ENCODE measurements at regions not wholly inside any gene's neighbourhood (a gene's known extent, or its start where the extent isn't known, plus 50 kb on each side); places are given as distances from the start of the nearest gene placed in this dataset.

DNA sequence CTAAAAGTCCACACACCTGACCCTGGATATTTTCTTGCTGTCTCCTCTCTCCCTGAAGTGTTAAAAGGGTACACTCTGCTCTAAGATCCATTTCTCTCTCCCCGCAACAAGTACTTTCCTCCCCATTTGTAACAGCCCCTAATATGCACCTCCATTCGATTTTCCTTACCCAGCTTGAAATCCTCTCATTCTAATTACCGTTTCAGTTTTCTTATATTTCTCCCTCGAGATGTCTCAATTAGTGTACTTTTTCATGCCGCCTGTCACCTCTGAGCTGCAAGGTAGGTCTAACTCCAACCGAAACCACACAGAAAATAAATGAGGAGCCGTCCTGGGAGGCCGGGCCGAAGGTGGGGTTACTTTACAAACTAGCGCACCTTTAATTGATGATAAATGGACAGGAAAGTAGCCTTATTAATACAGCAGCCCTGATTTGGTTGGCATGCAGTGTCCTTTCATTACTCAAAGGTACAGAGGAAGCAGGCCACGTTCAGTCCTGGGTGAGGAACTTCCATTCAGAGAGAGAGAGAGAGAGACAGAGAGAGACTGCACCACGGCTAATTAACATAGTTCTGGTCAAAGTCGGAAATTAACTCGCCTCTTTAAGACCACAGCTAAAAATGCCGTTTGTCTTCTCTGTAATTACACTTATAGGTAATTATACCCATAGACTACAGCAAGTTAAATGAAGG is 319.9 kb downstream of the ARRDC4 start:
- no peak for DNase-seq

DNA sequence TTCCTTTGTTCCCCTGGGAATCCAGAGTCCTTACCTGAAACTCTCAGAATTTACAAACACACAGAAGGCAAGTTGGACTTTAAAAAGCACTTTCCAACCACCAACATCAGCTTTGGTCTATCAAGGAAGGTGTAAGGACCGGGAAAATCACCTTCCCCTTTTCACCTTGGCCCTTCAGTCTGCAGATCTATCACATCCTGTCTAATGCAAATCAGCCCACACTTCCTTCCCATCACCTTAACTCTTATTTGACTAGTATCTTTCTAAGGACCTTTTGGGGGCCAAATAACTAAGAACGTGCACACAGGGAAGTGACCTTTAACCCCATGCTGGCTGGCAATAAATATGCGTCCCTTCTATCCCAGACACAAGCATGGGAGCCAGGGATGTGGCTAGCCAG is 320.6 kb downstream of the ARRDC4 start:
- DNase-seq, result no peak

DNA sequence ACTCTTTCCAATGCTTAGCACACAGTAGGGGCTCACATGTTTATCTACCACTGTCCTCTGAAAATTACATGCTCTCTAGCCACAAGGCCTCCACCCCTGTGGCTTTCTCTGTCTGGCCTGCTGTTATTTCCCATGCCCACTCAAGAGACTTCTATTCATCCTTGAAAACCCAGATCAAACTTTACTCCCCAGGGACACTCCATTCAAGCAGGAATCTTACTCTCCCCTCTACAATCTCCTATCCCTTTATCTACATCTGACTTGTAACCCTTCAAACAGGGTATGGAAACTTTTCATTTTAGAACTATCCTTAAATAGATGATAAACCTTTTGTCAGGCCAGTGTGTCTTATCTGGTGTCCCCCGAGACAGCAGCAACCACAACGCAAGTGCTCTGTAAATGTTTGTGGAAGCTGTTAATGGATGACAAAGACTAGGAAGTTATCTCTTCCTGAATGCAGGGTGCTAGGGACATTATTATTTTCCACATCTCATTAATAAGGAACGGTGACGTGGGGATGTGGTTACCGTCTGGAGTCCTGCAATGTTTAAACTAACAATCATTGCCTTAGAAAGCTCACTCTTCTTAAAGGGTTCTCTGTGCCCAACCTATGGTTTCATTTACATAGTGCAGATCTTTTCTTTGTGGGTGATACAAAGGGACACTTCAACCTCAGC is 322.3 kb downstream of the ARRDC4 start:
- no peak for DNase-seq

DNA sequence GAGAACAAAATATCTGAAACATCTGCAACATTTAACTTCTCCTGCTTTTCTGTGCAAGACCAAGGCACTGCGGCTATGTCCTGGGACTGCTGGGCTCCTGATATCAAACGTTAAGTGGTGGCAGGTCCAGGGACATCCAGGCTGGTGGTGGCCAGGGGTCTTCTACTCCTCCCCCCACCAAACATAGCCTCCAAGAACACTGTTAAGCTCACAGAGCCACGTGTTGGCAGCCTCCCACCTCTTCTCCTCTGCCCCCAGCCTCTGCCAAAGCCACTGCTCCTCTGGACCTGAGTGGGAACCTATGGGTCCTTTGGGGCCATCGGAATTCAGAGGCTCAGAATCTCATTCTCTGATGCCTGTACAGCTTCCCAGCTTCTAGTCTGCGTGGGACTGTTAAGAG is 325.7 kb downstream of the ARRDC4 start:
- DNase-seq, result no peak

DNA sequence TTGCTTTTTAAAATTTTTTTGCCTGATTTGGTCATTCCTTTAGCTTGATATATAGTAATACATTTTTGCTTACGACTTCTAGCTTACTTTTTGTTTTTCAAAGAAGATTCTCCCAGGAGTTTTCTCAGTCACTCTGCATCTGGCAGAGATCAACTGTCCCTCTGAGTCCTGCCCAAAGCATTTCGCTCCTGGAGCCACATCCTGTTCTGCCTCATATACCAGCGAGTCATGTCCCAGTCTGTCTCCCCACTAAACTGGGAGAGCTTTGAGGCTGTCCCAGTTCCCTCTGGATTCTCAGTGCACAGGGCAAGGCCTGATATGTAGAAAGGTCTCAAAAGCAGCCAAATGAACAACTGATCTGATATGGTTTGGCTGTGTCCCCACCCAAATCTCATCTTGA is 326.3 kb downstream of the ARRDC4 start:
- peak in 1 of 2 experiments; percentile 15 for DNase-seq

DNA sequence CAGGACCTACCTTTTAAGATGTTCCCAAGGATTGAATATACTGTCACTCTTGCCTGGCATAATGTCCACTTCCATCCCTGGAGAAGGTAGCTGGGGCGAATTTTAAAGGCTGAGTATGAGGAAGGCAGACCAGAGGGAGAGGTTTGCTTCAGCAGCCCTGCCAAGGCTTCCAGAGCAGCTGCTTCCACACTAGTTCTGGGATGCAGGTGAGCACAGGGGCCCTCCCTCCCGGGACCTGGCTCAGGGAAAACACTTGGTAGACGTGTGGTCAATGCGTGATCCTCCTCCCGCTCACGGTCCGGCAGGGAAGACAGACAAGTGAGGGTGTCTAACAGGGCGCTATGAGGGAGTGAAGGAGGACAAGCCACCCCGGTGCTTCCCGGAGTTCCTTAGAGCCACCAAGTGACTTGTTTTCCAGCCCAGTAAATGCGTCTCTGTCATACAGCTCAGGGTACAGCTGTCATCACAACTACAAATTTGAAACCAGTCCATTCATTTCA is 327.6 kb downstream of the ARRDC4 start:
- DNase-seq, result no peak

DNA sequence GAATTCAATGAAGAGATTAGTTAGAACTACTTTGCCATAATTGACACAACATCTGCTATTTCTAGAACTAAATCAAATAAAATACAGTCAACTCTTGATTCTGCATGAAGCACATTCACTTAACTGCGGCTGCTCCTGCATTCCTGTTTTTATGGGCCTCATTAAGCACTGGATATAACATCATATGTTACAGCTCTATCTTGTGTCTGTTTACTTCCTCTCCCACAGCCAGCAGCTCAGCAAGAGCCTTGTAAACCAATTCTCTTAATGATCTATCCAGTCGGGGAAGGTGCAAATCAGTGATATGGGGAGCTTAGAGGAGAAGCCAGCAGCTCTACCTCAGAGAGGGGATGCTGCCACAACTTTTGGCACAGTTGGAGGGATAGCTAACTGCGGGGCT is 329.2 kb downstream of the ARRDC4 start:
- no peak for DNase-seq

DNA sequence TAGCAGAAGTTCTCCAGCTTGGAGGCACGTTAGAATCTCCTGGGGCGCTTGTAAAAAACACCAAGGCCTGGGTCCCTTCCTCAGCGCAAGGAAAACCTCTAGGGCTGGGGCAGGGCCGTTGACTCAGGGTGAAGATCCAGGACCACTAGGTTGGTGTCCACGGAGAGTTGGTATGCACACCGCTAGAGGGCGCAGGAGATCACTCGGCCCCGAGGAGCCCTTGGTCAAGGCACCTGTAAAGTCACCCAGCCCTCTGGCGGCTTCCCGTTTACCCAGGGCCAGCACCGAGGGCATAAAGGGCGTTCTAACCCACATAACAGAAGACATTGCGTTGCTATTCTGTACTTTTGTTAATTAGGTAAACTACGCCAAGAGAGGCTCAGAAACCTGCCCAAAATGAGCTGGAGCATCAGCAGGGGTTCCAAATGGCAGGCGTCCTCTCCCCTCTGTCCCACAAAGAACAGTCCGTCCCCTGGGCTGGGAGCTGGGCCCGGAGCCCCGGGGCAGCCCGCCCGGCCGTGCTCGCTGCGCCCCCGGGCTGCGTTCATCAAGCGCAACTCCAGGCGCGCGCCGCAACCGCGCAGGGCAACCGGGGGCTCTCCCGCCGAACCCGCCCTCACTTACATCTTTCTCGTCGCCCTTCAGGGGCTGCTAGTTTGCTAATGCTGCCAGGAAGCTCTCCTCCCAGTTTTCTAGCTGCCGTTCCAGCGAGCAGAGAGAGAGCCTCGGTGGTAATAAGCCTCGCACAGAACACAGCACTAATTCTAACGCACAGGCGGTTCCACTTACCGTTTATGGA is 332.1 kb downstream of the ARRDC4 start:
- DNase-seq, result peak; percentile 7 to 58

DNA sequence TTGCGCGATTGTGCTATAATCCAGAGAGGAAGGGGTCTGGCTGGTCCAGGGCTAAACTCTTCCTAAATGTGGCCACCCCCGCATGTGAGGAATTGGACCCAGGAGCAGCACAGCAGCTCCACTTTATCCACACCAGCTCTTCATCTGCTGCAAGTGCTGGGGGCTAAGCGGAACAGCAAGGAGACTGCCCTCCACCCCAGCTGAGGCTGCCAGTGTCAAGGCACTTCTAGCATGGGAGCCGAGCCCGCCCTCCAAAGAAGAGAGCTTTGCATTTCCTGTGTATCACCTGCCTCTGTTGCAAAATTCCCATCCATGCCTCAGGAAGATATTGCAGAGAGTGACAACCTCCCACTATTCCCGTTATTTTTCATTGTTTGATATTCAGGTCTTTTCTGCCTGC is 333.6 kb downstream of the ARRDC4 start:
- no peak for DNase-seq

DNA sequence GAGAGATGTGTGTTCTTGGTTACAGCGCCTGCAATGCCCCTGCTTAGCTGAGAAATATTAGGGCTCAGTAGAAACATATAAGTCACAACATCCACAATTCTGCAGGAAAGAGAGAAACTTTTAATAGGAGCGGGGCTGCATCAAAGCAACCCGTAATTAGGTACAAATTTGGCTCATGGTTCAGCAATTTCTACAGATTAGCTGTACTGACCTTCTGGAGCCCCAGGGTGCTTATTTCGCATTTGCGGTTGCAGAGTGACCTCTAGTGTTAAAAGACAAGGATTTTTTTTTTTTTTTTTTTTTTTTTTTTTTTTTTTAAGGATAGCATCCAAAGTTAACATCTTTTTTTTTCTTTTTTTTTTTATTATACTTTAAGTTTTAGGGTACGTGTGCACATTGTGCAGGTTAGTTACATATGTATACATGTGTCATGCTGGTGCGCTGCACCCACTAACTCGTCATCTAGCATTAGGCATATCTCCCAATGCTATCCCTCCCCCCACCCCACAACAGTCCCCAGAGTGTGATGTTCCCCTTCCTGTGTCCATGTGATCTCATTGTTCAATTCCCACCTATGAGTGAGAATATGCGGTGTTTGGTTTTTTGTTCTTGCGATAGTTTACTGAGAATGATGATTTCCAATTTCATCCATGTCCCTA is 334.7 kb downstream of the ARRDC4 start:
- DNase-seq, result peak; percentile 13 to 62

DNA sequence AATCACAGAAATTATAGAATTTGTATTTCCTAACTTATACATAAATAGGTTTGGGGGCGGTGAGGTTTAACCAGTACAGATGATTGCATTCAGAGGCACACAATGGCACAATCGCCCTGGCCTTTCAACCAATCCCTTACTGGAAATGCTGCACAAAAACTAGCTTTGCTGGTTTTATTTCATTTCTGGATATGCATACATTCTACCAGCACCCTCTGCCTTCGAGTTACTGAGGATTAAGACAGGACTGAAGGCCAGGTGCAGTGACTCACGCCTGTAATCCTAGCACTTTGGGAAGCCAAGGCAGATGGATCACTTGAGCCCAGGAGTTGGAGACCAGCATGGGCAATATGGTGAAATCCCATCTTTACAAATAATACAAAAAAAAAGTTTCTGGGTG is 336.1 kb downstream of the ARRDC4 start:
- no peak for DNase-seq

DNA sequence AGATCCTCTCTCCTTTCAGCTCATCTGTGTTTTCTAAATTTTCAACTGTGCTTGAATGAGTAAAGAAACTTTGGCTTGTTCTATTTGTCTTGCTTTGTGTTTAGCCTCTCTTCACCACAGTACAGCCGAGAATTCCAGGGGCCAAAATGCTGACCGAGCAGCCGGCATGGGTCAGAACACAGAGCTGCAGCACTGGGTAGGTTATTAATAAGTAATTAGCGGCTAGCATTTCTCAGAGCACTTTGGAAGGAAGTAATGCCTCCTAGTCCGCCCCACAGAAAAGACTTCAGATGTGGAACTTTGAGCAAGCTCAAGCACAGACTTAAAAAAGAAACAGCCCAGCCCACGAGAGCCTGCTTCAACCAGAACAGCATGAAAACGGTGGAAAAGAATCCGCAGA is 343.9 kb downstream of the ARRDC4 start:
- DNase-seq, result no peak

DNA sequence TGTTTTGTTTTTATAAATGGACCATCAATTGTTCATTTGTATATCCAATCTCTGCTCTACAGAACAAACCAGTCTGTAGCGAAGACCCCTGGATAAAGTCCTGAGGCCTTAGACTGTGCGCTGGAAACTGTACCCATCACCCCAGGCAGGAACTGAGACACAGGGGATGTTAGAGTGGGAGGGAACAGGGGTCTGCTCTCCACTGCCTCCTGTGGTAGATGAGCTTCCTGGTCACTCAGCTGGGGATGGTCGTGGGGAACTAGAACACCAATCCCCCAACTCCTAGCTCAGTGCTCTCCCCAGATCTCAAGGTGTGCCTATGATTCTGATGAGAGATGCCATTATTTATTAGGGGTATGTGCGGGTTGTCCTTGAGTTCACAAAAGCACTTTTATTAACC is 340.2 kb upstream of the IGF1R start:
- DNase-seq, result no peak

DNA sequence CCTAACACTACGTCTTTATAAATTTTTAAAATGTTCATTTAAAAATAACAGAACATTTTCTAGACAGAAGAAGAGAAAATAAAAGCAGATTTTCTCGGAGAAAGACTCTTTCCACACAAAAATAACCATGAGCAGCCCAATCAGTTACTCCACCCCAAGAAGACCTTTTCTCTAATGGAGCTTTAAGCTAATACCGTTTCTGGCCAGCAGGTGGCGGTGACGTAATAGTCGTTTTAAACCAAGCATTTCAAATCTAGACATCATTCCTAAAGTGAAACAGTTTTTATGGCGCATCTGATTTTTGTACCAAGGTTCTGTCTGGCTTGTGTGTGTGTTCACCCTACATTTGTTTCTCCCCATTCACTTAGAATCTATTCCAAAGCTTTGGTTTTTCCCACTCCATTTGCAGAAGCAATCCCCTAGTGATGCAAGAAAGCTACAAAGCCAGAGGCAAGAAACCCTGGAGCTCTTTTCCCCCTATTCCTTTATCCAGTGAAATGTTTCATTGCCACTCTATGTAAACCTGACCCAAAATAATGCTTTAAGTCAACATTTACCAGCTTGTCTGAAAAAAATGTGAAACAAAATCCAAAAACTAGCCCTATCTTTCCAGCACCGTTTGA is 336.7 kb upstream of the IGF1R start:
- peak; percentile 13 to 78 for DNase-seq

DNA sequence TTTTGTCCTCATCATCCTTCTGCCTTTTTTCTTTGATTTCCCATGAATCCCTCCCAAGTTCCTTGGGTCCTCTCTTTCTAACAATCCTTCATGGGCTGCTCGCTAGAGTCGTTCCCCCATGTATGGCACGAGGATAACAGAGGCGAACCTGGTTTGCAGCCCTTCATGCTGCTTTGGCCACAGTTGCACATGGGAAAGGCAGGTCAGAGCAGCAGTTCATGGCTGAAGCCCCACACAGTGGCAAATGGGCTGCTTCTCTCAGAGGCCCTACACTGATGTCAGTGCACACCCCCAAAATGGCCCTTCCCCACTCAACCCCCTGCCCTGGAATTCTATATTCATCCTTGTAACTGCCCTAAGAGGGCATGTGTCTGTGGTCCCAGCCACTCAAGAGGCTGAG is 335.4 kb upstream of the IGF1R start:
- DNase-seq, result no peak

DNA sequence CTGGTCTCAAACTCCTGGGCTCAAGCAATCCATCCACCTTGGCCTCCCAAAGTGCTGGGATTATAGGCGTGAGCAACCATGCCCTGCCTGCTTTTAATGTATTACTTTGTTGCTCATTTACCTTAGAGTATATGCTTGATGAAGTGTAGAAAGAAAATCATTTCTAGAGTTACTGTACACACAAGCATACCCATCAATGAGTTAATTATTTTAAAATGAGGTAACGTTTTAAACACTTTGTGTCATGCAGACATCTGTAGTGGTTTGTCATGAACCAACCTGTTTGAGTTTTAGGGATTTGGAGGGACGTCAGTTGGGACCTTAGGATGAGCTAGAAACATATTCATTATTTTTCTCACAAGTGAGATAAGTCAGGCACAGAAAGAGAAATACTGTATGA is 332.4 kb upstream of the IGF1R start:
- no peak for DNase-seq

DNA sequence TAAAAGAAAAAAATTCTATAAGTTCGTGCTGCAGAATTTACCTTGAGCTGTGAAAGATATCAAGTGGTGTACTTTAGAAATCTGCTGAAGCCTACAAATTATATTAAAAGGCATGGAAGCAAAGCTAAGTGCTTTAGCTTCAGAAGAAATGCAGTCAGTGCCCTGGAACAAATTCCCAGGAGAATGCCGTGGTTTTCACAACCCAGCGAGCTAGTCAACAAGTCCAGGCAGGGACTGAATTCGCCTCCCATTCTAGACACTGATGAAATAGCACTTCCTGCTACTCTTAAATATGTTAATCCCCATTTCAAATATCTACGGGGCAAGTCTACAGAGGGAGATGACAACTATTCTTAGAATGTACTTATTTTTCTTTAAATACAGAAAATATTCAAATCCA is 326.4 kb upstream of the IGF1R start:
- no peak for DNase-seq

DNA sequence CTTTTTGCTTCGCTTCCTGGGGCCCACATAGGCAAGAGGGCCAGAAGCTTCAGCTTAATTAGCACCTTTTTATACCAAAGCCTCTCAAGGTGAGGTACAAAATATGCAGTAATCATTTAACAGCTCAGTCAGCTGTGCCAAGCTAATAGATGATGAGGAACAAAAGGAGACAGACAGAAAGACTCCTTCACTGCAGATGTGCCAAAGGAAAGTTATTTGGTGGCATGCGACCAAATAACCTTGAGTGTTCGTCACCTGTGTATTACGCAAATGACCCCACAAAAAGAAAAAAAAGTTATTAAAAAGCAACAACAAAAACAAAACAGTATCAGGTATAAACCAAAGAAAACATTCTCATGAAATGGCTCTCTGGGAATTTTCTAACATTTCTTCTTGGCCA is 325.8 kb upstream of the IGF1R start:
- DNase-seq, result no peak

DNA sequence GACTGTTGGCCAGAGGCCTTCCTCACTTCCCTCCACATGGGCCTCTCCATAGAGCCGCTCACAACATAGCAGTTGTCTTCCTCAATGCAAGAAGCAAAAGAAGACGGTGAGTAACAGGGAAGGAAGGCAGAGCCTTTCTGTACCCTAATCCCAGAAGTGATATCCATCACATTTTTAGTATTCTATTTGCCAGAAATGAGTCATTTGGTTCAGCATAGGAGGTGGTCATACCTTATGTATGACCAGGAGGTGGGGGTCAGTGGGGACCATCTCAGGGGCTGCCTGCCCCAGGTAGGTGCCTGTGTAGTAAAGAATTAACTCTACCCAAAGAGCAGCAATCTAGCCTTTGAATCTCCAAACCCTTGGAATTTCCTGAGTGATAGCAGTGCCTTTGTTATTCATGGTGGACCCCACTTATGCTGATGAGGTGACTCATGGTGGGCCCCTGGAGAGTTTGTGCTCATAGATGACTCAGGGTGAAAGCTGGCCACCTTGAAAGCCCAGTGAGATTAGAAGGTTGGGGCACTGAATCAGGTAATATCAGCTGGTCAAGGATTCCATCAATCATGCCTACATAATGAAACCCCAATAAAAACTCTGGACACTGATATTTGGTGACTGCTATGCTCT is 323.9 kb upstream of the IGF1R start:
- DNase-seq, result no peak

DNA sequence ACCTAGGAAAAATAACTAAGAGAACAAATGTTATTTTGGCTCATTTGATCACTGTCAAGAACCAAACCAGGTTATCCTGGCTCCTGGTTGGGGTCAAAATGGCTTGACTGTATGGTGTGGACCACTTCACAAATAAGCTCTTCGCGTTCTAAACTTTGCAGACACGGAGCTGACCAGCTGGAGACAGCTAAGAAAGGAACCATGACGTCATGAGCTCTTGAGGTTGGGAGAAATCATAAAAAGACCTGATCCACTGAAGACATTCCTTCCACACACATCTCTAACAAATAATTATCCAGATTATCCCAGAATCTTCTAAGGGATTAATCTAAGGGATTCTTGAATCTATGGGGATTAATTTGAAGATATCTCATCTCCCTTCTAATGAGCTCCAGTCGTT is 321.5 kb upstream of the IGF1R start:
- DNase-seq, result no peak

DNA sequence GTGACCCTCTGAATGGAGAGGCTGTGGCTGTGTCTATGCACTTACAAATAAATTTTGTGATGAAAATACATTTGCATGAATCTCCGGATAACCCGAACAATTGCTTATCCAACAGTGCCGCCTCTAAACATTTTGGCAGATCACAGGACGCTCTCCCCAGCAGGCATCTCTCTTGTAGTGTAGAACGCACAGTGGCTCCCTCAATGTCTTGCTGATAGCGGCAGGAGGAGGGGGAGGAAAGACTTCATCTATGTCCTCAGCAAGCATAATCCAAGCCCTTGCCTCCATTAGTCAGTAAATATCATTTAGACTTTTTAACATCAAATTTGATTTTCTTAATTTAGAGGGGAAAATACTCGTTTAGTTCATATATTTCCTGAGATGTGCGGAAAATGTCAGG is 318.1 kb upstream of the IGF1R start:
- no peak for DNase-seq

DNA sequence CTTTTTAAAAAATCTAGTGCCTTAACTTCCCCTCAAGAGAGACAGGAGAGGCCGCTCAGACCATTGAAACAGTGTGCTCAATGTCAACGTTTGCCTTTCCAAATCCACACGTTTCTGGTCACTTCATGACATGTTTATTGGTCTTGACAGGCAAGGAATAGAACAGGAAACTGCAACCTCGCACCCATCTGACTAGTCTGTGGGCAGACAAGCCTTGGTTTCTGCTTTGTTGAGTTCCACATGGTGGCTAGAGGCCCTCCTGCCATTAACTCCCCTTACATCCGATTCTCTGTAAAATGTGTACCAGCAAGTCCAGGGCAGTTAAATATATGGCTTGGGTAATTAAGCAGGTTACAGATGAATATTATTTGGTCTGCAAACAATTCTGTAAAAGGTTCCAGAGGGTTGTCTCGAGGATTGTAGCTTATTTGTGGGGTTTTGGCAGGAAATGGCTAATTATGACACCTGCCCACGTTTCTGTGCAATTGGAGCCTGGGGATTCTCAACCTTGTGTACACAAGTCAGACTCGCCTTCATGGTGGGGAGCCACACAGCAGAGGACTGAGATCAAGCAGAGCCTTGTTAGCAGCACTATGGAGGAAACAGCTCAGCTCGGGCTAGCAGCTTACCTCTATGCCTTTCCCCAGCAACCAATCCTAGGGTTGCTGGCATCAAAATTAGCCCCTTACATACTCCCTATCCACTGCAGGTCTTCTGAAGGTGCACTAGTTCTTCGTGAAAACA is 317.5 kb upstream of the IGF1R start:
- no peak for DNase-seq
